Natural killer cell treated with Interleukin-12 subunit alpha and Interleukin-12 subunit beta and Interleukin-15 and Interleukin-18, amount 100 ng/mL, for 72 hours (primary cell): ENCODE measurements at regions not wholly inside any gene's neighbourhood (a gene's known extent, or its start where the extent isn't known, plus 50 kb on each side); places are given as distances from the start of the nearest gene placed in this dataset.

Experiments used
- ATAC-seq, 2 donors: fragments of 150-1000 bp; cut with Tn5 transposase in 1 of 2; sonication (Bioruptor Pico), chemical (Tn5 transposase) in 1 of 2; 2 replicates each; pipeline ENCODE4 v1.10.0; 2021
- DNase-seq: peaks from one replicate; pipeline ENCODE4 v3.0.0; 2022; ENCODE audit warnings: low spot score
- H3K27ac Mint-ChIP-seq, 2 donors: 1 replicate in 1 of 2; 2 replicates in 1 of 2; pipeline ENCODE4 v1.8.0; 2022; ENCODE audit warnings: mixed read lengths in 2 of 2, mild to moderate bottlenecking in 1 of 2, moderate library complexity in 1 of 2
- H3K27me3 Mint-ChIP-seq, 2 donors: 1 replicate in 1 of 2; 2 replicates in 1 of 2; pipeline ENCODE4 v1.8.0; 2022; ENCODE audit warnings: mixed read lengths in 2 of 2
- H3K36me3 Mint-ChIP-seq: one replicate; pipeline ENCODE4 v1.8.0; 2022; ENCODE audit warnings: mixed read lengths
- H3K4me1 Mint-ChIP-seq, 2 donors: 1 replicate in 1 of 2; 2 replicates in 1 of 2; pipeline ENCODE4 v1.8.0; 2022; ENCODE audit warnings: low read depth in 2 of 2, mixed read lengths in 2 of 2, mild to moderate bottlenecking in 1 of 2
- H3K4me3 Mint-ChIP-seq: one replicate; pipeline ENCODE4 v1.8.0; 2022; ENCODE audit warnings: mixed read lengths
- H3K9me3 Mint-ChIP-seq: 2 replicates; pipeline ENCODE4 v1.8.0; 2022; ENCODE audit warnings: mixed read lengths

- peaks cover 3 to 19% of the 10 kb centered on the region in 2 donors for H3K27me3 Mint-ChIP-seq
- H3K27ac Mint-ChIP-seq = no peak overlapping the region
- ATAC-seq = no peak
- H3K4me3 Mint-ChIP-seq = no peak overlapping the region
- H3K36me3 Mint-ChIP-seq = no peaks in the 10 kb centered on the region
- no peaks in the 10 kb centered on the region for H3K9me3 Mint-ChIP-seq
- no peak for DNase-seq
- H3K4me1 Mint-ChIP-seq = no peaks in the 10 kb centered on the region
Observed at GRCh38 chr5:103498800-103499551, 63.6 kb downstream of the NUDT12 start.

- H3K9me3 Mint-ChIP-seq = no peaks in the 10 kb centered on the region
- H3K27me3 Mint-ChIP-seq = peaks cover 3 to 19% of the 10 kb centered on the region in 2 donors
- ATAC-seq (no peak), DNase-seq (no peak)
- no peaks in the 10 kb centered on the region for H3K4me1 Mint-ChIP-seq
- no peak overlapping the region for H3K4me3 Mint-ChIP-seq
- no peak overlapping the region for H3K27ac Mint-ChIP-seq
- no peaks in the 10 kb centered on the region for H3K36me3 Mint-ChIP-seq
Observed at GRCh38 chr5:103498211-103498610, 64.4 kb downstream of the NUDT12 start.

GRCh38 chr5:103497781-103498180, 64.8 kb downstream of the NUDT12 start:
- Mint-ChIP-seq H3K27ac (no peak overlapping the region), H3K36me3 (no peaks in the 10 kb centered on the region), H3K4me1 (no peaks in the 10 kb centered on the region), H3K4me3 (no peak overlapping the region), H3K27me3 (peaks cover 3 to 19% of the 10 kb centered on the region in 2 donors), H3K9me3 (no peaks in the 10 kb centered on the region)
- no peak for ATAC-seq
- DNase-seq = no peak

GRCh38 chr5:103490030-103490739, 72.4 kb downstream of the NUDT12 start:
- H3K27me3 Mint-ChIP-seq = peaks cover 0 to 14% of the 10 kb centered on the region in 2 donors
- no peaks in the 10 kb centered on the region for H3K4me1 Mint-ChIP-seq
- ATAC-seq (no peak), DNase-seq (no peak)
- no peaks in the 10 kb centered on the region for H3K36me3 Mint-ChIP-seq
- H3K27ac Mint-ChIP-seq = no peak overlapping the region
- H3K9me3 Mint-ChIP-seq = no peaks in the 10 kb centered on the region
- no peak overlapping the region for H3K4me3 Mint-ChIP-seq

GRCh38 chr5:103489307-103489706, 73.3 kb downstream of the NUDT12 start:
- H3K36me3 Mint-ChIP-seq = no peaks in the 10 kb centered on the region
- no peak overlapping the region for H3K27ac Mint-ChIP-seq
- H3K4me3 Mint-ChIP-seq = no peak overlapping the region
- H3K9me3 Mint-ChIP-seq = no peaks in the 10 kb centered on the region
- no peaks in the 10 kb centered on the region for H3K4me1 Mint-ChIP-seq
- ATAC-seq = no peak
- DNase-seq = no peak
- peaks cover 0 to 9% of the 10 kb centered on the region in 2 donors for H3K27me3 Mint-ChIP-seq

GRCh38 chr5:103487822-103488493, 74.6 kb downstream of the NUDT12 start:
- Mint-ChIP-seq H3K4me3 (no peak overlapping the region), H3K4me1 (no peaks in the 10 kb centered on the region), H3K27me3 (peaks cover 0 to 9% of the 10 kb centered on the region in 2 donors), H3K9me3 (no peaks in the 10 kb centered on the region), H3K27ac (no peak overlapping the region), H3K36me3 (no peaks in the 10 kb centered on the region)
- ATAC-seq = no peak
- DNase-seq = no peak

- ATAC-seq = no peak
- no peak overlapping the region for H3K4me3 Mint-ChIP-seq
- no peaks in the 10 kb centered on the region for H3K4me1 Mint-ChIP-seq
- no peaks in the 10 kb centered on the region for H3K36me3 Mint-ChIP-seq
- H3K27me3 Mint-ChIP-seq = peaks cover 0 to 9% of the 10 kb centered on the region in 2 donors
- DNase-seq = no peak
- no peak overlapping the region for H3K27ac Mint-ChIP-seq
- H3K9me3 Mint-ChIP-seq = no peaks in the 10 kb centered on the region
Observed at GRCh38 chr5:103487218-103487617, 75.4 kb downstream of the NUDT12 start.

- no peak overlapping the region for H3K4me3 Mint-ChIP-seq
- H3K27me3 Mint-ChIP-seq = peaks cover 0 to 12% of the 10 kb centered on the region in 2 donors
- no peak overlapping the region for H3K27ac Mint-ChIP-seq
- DNase-seq (no peak), ATAC-seq (no peak)
- no peaks in the 10 kb centered on the region for H3K4me1 Mint-ChIP-seq
- H3K36me3 Mint-ChIP-seq = no peaks in the 10 kb centered on the region
- no peaks in the 10 kb centered on the region for H3K9me3 Mint-ChIP-seq
Observed at GRCh38 chr5:103486739-103487138, 75.8 kb downstream of the NUDT12 start.

GRCh38 chr5:103480246-103480645, 82.3 kb downstream of the NUDT12 start:
- Mint-ChIP-seq H3K4me3 (no peak overlapping the region), H3K4me1 (no peaks in the 10 kb centered on the region), H3K27me3 (peaks cover 0 to 13% of the 10 kb centered on the region in 2 donors), H3K36me3 (no peaks in the 10 kb centered on the region), H3K9me3 (no peaks in the 10 kb centered on the region), H3K27ac (no peak overlapping the region)
- ATAC-seq (no peak), DNase-seq (no peak)

GRCh38 chr5:103477678-103478077, 84.9 kb downstream of the NUDT12 start:
- no peak overlapping the region for H3K27ac Mint-ChIP-seq
- peaks cover 0 to 13% of the 10 kb centered on the region in 2 donors for H3K27me3 Mint-ChIP-seq
- no peak for DNase-seq
- ATAC-seq = no peak
- no peak overlapping the region for H3K4me3 Mint-ChIP-seq
- H3K9me3 Mint-ChIP-seq = no peaks in the 10 kb centered on the region
- H3K4me1 Mint-ChIP-seq = no peaks in the 10 kb centered on the region
- no peaks in the 10 kb centered on the region for H3K36me3 Mint-ChIP-seq

GRCh38 chr5:103476811-103477210, 85.8 kb downstream of the NUDT12 start:
- Mint-ChIP-seq H3K36me3 (no peaks in the 10 kb centered on the region), H3K27me3 (peaks cover 0 to 11% of the 10 kb centered on the region in 2 donors), H3K4me3 (no peak overlapping the region), H3K4me1 (no peaks in the 10 kb centered on the region), H3K9me3 (no peaks in the 10 kb centered on the region), H3K27ac (no peak overlapping the region)
- DNase-seq (no peak), ATAC-seq (no peak)

GRCh38 chr5:103475629-103476240, 86.9 kb downstream of the NUDT12 start:
- H3K4me3 Mint-ChIP-seq = no peak overlapping the region
- H3K4me1 Mint-ChIP-seq = no peaks in the 10 kb centered on the region
- H3K27ac Mint-ChIP-seq = no peak overlapping the region
- DNase-seq (no peak), ATAC-seq (no peak)
- no peaks in the 10 kb centered on the region for H3K9me3 Mint-ChIP-seq
- no peaks in the 10 kb centered on the region for H3K36me3 Mint-ChIP-seq
- peaks cover 0 to 5% of the 10 kb centered on the region in 2 donors for H3K27me3 Mint-ChIP-seq

GRCh38 chr5:103474677-103475076, 87.9 kb downstream of the NUDT12 start:
- no peaks in the 10 kb centered on the region for H3K36me3 Mint-ChIP-seq
- ATAC-seq (no peak), DNase-seq (no peak)
- H3K4me1 Mint-ChIP-seq = no peaks in the 10 kb centered on the region
- no peak overlapping the region for H3K27ac Mint-ChIP-seq
- H3K9me3 Mint-ChIP-seq = no peaks in the 10 kb centered on the region
- H3K4me3 Mint-ChIP-seq = no peak overlapping the region
- peaks cover 0 to 5% of the 10 kb centered on the region in 2 donors for H3K27me3 Mint-ChIP-seq

GRCh38 chr5:103473725-103474124, 88.9 kb downstream of the NUDT12 start:
- no peak overlapping the region for H3K27ac Mint-ChIP-seq
- H3K36me3 Mint-ChIP-seq = no peaks in the 10 kb centered on the region
- no peak overlapping the region for H3K4me3 Mint-ChIP-seq
- H3K27me3 Mint-ChIP-seq = peaks cover 0 to 5% of the 10 kb centered on the region in 2 donors
- H3K4me1 Mint-ChIP-seq = no peaks in the 10 kb centered on the region
- H3K9me3 Mint-ChIP-seq = no peaks in the 10 kb centered on the region
- DNase-seq = no peak
- no peak for ATAC-seq
